ENCODE measurements at regions not wholly inside any gene's neighbourhood (a gene's known extent, or its start where the extent isn't known, plus 50 kb on each side); places are given as distances from the start of the nearest gene placed in this dataset.

DNA sequence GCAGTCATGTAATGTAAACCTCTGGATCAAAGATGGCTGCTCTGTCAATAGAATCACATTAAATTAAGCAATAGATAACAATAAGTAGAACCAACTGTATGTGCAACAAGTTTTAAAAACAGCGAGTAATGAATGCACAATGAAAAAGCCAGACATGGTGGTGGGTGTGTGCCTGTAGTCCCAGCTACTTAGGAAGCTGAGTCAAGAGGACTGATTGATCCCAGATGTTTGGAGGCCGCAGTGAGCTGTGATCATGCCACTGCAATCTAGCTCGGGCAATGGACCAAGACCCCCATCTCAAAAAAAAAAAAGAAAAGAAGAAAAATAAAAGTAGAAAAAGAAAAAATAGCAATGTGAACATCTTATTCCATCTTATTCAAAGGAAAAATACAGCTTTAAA lies 558.7 kb upstream of the MMS22L start:
- H3K9ac ChIP-seq (ENCODE audit: low read depth, low read length, poor library complexity, severe bottlenecking) = no peak overlapping the region
- H3K36me3 ChIP-seq (ENCODE audit: insufficient read depth, low read length) = no peaks in the 10 kb centered on the region
- no peak overlapping the region for H2AFZ ChIP-seq (ENCODE audit: low read length)
- no peak overlapping the region for H3K4me3 ChIP-seq (ENCODE audit: low read length, poor library complexity, severe bottlenecking)
- TF ChIP-seq CTCF (conservative IDR thresholded peaks at IDR 0.05; ENCODE audit: low read length) = no peak
- no peak for TF ChIP-seq EZH2phosphoT487 (IDR thresholded peaks at IDR 0.05; ENCODE audit: borderline replicate concordance)
- no peaks in the 10 kb centered on the region for H3F3A ChIP-seq (ENCODE audit: low read depth)
- no peaks in the 10 kb centered on the region for H4K20me1 ChIP-seq (ENCODE audit: insufficient read depth, low read length, poor library complexity, severe bottlenecking)
- H3K9me3 ChIP-seq (ENCODE audit: insufficient read depth, low read depth, low read length) = no peaks in the 10 kb centered on the region
- H3K27me3 ChIP-seq (ENCODE audit: insufficient read depth, low read length, poor library complexity, severe bottlenecking) = no peaks in the 10 kb centered on the region
- H3K4me2 ChIP-seq (ENCODE audit: low read depth, low read length, poor library complexity, severe bottlenecking) = no peak overlapping the region
- H3K79me2 ChIP-seq (ENCODE audit: insufficient read depth, low read length) = no peaks in the 10 kb centered on the region
- H3K4me1 ChIP-seq (ENCODE audit: insufficient read depth, low read length, poor library complexity, severe bottlenecking) = no peaks in the 10 kb centered on the region
- H3K9me2 ChIP-seq (replicated peaks; ENCODE audit: low read depth, low read length) = no peaks in the 10 kb centered on the region

DNA sequence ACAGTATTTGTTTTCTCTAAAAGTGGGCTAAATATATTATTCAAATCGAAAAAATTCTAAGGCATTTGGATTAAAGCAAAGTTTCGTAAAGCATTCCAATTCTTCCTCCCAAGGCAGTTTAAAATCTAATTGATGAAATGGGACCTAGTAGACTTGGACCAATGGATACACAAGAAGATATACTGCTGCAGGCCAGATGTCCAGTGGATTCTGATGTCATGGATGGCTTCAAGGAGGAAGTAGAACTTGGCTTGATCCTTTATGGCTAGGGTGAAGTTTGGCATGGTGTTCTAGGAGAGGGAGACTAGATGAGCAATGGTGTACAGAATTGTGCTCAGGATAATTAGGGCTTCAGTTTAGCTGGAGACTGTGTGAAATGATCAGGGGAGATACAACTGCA lies 559.5 kb upstream of the MMS22L start:
- Histone ChIP-seq H3K4me3 (ENCODE audit: low read length, poor library complexity, severe bottlenecking) (no peak overlapping the region), H3K9me2 (replicated peaks; ENCODE audit: low read depth, low read length) (no peaks in the 10 kb centered on the region), H4K20me1 (ENCODE audit: insufficient read depth, low read length, poor library complexity, severe bottlenecking) (no peaks in the 10 kb centered on the region), H2AFZ (ENCODE audit: low read length) (no peak overlapping the region), H3K9me3 (ENCODE audit: insufficient read depth, low read depth, low read length) (no peaks in the 10 kb centered on the region), H3K9ac (ENCODE audit: low read depth, low read length, poor library complexity, severe bottlenecking) (no peak overlapping the region), H3K4me1 (ENCODE audit: insufficient read depth, low read length, poor library complexity, severe bottlenecking) (no peaks in the 10 kb centered on the region), H3K27me3 (ENCODE audit: insufficient read depth, low read length, poor library complexity, severe bottlenecking) (no peaks in the 10 kb centered on the region), H3K79me2 (ENCODE audit: insufficient read depth, low read length) (no peaks in the 10 kb centered on the region), H3K36me3 (ENCODE audit: insufficient read depth, low read length) (no peaks in the 10 kb centered on the region), H3K4me2 (ENCODE audit: low read depth, low read length, poor library complexity, severe bottlenecking) (no peak overlapping the region), H3F3A (ENCODE audit: low read depth) (no peaks in the 10 kb centered on the region)
- no peak for TF ChIP-seq CTCF (conservative IDR thresholded peaks at IDR 0.05; ENCODE audit: low read length)
- no peak for TF ChIP-seq EZH2phosphoT487 (IDR thresholded peaks at IDR 0.05; ENCODE audit: borderline replicate concordance)

- TF ChIP-seq EZH2phosphoT487 (IDR thresholded peaks at IDR 0.05; ENCODE audit: borderline replicate concordance) = no peak
- no peak for TF ChIP-seq CTCF (conservative IDR thresholded peaks at IDR 0.05; ENCODE audit: low read length)
- no peaks in the 10 kb centered on the region for H4K20me1 ChIP-seq (ENCODE audit: insufficient read depth, low read length, poor library complexity, severe bottlenecking)
- H3K36me3 ChIP-seq (ENCODE audit: insufficient read depth, low read length) = no peaks in the 10 kb centered on the region
- no peaks in the 10 kb centered on the region for H3K9me3 ChIP-seq (ENCODE audit: insufficient read depth, low read depth, low read length)
- H3F3A ChIP-seq (ENCODE audit: low read depth) = no peaks in the 10 kb centered on the region
- no peak overlapping the region for H3K4me2 ChIP-seq (ENCODE audit: low read depth, low read length, poor library complexity, severe bottlenecking)
- no peaks in the 10 kb centered on the region for H3K79me2 ChIP-seq (ENCODE audit: insufficient read depth, low read length)
- no peaks in the 10 kb centered on the region for H3K9me2 ChIP-seq (replicated peaks; ENCODE audit: low read depth, low read length)
- no peak overlapping the region for H3K4me3 ChIP-seq (ENCODE audit: low read length, poor library complexity, severe bottlenecking)
- no peak overlapping the region for H3K9ac ChIP-seq (ENCODE audit: low read depth, low read length, poor library complexity, severe bottlenecking)
- H3K4me1 ChIP-seq (ENCODE audit: insufficient read depth, low read length, poor library complexity, severe bottlenecking) = no peaks in the 10 kb centered on the region
- no peak overlapping the region for H2AFZ ChIP-seq (ENCODE audit: low read length)
- H3K27me3 ChIP-seq (ENCODE audit: insufficient read depth, low read length, poor library complexity, severe bottlenecking) = no peaks in the 10 kb centered on the region
Measured at GRCh38 chr6:97849390-97849789, 566.4 kb upstream of the MMS22L start.
